Osteocyte (in vitro differentiated cells): ENCODE measurements at regions not wholly inside any gene's neighbourhood (a gene's known extent, or its start where the extent isn't known, plus 50 kb on each side); places are given as distances from the start of the nearest gene placed in this dataset.

Experiments
- DNase-seq: peaks from one replicate; pipeline ENCODE4 v3.0.0; 2021; ENCODE audit warnings: mixed read lengths; ENCODE audit not compliant: unreplicated experiment; ENCODE audit errors: extremely low spot score
- H3K27ac Mint-ChIP-seq: one replicate; pipeline ENCODE4 v1.8.0; 2021; ENCODE audit warnings: mild to moderate bottlenecking, mixed read lengths; ENCODE audit not compliant: unreplicated experiment
- H3K27me3 Mint-ChIP-seq: one replicate; pipeline ENCODE4 v1.8.0; 2021; ENCODE audit warnings: mixed read lengths; ENCODE audit not compliant: unreplicated experiment
- H3K36me3 Mint-ChIP-seq: one replicate; pipeline ENCODE4 v1.8.0; 2021; ENCODE audit warnings: mixed read lengths; ENCODE audit not compliant: unreplicated experiment
- H3K4me1 Mint-ChIP-seq: one replicate; pipeline ENCODE4 v1.8.0; 2021; ENCODE audit warnings: mixed read lengths; ENCODE audit not compliant: unreplicated experiment
- H3K4me3 Mint-ChIP-seq: one replicate; pipeline ENCODE4 v1.8.0; 2021; ENCODE audit warnings: mild to moderate bottlenecking, moderate library complexity, mixed read lengths; ENCODE audit not compliant: unreplicated experiment
- H3K9me3 Mint-ChIP-seq: one replicate; pipeline ENCODE4 v1.8.0; 2021; ENCODE audit warnings: mixed read lengths; ENCODE audit not compliant: unreplicated experiment
- TF ChIP-seq, protein P1 (sequence below): fragments of 200-600 bp; sonication (generic); IDR thresholded peaks from 2 replicates; pipeline ENCODE4 v1.5.0; 2021; ENCODE audit warnings: antibody characterized with exemption, mild to moderate bottlenecking, moderate library complexity

DNA sequence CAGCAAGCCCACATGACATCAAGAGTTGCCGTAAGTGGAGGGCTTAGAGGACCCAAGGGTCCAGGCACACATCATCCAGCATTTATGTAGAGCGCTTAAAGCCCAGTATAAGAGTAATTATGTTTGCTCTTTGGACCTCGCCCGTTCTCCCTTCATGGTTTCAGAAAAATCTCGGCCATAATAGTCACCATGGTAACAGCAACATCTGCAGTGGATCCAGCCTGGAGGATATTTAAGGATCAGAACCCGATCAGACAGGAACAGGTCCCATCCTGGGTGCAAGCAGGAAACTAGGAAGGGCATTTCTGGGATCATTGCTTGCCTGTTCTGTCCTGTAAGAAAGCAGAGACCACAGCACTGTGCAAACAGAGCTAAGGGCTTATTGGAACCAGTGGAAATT lies 89.9 kb upstream of the KAZN start:
- no peak overlapping the region for H3K4me3 Mint-ChIP-seq
- no peaks in the 10 kb centered on the region for H3K36me3 Mint-ChIP-seq
- H3K4me1 Mint-ChIP-seq: no peaks in the 10 kb centered on the region
- no peak overlapping the region for H3K27ac Mint-ChIP-seq
- TF ChIP-seq, protein P1, sequence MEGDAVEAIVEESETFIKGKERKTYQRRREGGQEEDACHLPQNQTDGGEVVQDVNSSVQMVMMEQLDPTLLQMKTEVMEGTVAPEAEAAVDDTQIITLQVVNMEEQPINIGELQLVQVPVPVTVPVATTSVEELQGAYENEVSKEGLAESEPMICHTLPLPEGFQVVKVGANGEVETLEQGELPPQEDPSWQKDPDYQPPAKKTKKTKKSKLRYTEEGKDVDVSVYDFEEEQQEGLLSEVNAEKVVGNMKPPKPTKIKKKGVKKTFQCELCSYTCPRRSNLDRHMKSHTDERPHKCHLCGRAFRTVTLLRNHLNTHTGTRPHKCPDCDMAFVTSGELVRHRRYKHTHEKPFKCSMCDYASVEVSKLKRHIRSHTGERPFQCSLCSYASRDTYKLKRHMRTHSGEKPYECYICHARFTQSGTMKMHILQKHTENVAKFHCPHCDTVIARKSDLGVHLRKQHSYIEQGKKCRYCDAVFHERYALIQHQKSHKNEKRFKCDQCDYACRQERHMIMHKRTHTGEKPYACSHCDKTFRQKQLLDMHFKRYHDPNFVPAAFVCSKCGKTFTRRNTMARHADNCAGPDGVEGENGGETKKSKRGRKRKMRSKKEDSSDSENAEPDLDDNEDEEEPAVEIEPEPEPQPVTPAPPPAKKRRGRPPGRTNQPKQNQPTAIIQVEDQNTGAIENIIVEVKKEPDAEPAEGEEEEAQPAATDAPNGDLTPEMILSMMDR: no peak
- no peak for DNase-seq
- H3K9me3 Mint-ChIP-seq: peaks cover 9% of the 10 kb centered on the region
- no peaks in the 10 kb centered on the region for H3K27me3 Mint-ChIP-seq

DNA sequence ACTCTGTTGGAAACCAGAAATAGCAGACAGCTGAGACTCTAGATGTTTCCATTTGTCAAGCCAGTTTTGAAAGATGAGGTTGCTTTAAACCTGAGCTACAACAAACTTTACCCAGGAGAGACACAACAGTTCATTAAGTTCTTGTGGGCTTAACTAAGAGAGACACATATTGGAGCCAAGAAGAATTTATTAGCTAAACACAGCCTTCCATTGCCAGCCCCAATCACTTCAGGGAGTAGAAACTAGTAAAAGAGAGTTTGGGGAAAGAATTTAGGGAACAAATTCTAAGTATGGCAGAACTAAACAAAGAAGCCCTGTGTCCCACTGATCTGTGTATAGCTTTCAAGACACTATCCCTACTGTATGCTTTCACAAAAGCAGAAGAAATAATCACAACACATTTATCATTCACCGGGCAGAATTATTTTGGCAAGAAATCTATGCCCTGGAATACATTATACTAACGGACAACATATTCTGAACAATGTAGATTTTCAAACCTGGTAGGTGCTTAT lies 87.3 kb upstream of the KAZN start:
- Mint-ChIP-seq H3K27ac (no peak overlapping the region), H3K27me3 (no peaks in the 10 kb centered on the region), H3K4me3 (no peak overlapping the region), H3K9me3 (peaks cover 4% of the 10 kb centered on the region), H3K4me1 (no peaks in the 10 kb centered on the region), H3K36me3 (no peaks in the 10 kb centered on the region)
- TF ChIP-seq, protein P1: no peak
- no peak for DNase-seq

DNA sequence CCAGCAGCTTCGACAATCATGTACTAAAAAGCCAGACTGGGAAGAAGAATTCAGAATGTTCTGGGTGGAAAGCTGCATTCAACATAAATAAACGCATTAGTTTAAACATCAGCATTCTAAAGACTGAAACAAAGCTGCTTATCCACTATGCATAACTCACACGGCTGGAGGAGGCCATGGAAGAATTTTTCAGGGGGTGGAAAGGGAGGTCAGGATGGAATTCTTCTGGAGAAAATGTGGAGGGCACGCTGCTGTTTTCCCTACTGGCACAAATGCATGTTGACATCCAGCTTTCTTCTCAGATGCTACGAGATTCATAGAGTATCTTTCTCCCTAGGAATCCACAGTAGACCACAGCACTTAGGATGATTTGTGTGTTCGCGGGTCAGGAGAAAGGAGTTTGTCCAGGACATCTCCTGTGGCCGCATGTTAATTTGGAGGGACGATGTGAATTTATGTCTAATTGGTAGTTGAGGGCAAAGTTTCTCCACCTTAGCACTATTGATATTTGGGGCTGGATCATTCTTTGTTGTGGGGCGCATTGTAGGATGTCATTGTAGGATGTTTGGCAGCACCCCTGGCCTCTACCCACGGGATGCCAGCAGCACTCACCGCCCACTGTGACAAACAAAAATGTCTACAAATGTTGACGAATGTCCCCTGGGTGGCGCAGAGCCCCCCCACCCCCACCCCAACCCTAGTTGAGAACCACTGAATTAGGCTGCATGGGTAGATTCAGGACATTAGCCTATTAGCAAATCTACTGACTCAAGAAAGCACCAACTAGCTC lies 86.5 kb upstream of the KAZN start:
- H3K4me3 Mint-ChIP-seq: no peak overlapping the region
- peaks cover 4% of the 10 kb centered on the region for H3K9me3 Mint-ChIP-seq
- no peak overlapping the region for H3K27ac Mint-ChIP-seq
- no peak for DNase-seq
- no peaks in the 10 kb centered on the region for H3K4me1 Mint-ChIP-seq
- TF ChIP-seq, protein P1: no peak
- no peaks in the 10 kb centered on the region for H3K27me3 Mint-ChIP-seq
- no peaks in the 10 kb centered on the region for H3K36me3 Mint-ChIP-seq

DNA sequence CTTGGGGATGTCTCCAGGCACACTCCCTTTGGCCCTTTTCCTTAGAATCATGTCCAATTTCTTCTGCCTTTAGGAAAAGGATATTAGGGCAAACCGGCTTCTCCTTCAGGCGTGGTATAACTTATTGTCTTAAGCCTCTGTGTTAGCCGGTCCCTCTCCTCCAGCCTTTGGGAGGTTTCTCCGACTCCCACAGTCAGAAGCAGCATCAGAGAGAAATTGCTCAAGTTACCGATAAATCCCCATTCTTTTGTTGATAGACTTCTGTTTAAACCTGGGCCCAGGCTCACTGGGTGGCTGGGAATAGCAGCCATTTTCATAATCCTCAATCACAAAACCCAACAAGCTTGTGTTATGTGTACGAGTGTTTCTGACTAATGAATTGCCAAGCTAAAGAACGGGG lies 85.4 kb upstream of the KAZN start:
- no peaks in the 10 kb centered on the region for H3K27me3 Mint-ChIP-seq
- no peak overlapping the region for H3K4me3 Mint-ChIP-seq
- peaks cover 7% of the 10 kb centered on the region for H3K4me1 Mint-ChIP-seq
- no peak for DNase-seq
- no peaks in the 10 kb centered on the region for H3K36me3 Mint-ChIP-seq
- TF ChIP-seq, protein P1: no peak
- peaks cover 4% of the 10 kb centered on the region for H3K9me3 Mint-ChIP-seq
- H3K27ac Mint-ChIP-seq: no peak overlapping the region

DNA sequence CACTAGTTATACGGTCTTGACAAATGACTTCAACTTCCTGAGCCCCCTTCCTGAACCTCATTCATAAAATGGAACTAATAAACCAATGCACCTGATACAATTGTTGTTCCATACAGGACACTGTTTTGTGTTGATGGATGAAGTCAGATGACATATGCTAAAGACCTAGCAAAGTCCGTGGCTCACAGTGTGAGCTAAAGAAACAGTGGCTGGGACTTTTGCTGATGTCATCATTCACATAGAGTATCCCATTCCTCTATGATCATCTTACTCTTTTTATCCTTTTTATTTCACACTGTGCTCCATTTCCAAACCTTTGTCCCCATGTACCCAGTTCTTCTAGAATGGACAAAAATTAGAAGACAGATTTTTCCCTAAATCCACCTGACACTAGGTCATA lies 83.7 kb upstream of the KAZN start:
- H3K36me3 Mint-ChIP-seq: no peaks in the 10 kb centered on the region
- H3K27ac Mint-ChIP-seq: no peak overlapping the region
- H3K4me3 Mint-ChIP-seq: no peak overlapping the region
- H3K9me3 Mint-ChIP-seq: peaks cover 4% of the 10 kb centered on the region
- peaks cover 7% of the 10 kb centered on the region for H3K4me1 Mint-ChIP-seq
- H3K27me3 Mint-ChIP-seq: no peaks in the 10 kb centered on the region
- TF ChIP-seq, protein P1: no peak
- no peak for DNase-seq
